NCI-H774 (cell line): ENCODE measurements at regions not wholly inside any gene's neighbourhood (a gene's known extent, or its start where the extent isn't known, plus 50 kb on each side); places are given as distances from the start of the nearest gene placed in this dataset.
"Not testable (repeated sequence)": the region's sequence is repeated elsewhere in the genome, so short reads cannot be mapped to it uniquely, and the experiment has no call there.

Experiments used
- DNase-seq: peaks from one replicate; lab custom pipeline; 2025; lab: John Stamatoyannopoulos, UW

DNA sequence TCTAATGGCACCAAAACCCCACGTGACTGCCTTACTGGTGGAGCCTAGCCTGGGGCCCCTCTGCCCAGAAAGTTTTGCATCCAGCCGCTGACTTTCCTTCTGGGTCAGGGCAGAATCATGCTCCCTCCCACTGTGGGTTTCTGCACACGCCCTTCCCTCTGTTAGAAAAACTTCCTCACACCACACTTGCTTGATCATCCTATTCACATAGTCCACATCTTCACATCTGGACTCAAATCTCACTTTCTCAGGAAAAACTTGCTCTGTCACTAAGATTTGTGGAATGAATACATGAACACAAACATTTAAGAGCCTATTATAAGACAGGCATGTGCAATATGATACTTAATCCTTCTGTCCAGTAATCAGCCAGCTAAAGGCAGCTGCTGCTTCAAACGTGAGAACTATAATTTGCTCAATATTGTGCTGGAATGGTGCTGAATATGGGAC is 274.7 kb downstream of the RND3 start:
- no peak for DNase-seq

DNA sequence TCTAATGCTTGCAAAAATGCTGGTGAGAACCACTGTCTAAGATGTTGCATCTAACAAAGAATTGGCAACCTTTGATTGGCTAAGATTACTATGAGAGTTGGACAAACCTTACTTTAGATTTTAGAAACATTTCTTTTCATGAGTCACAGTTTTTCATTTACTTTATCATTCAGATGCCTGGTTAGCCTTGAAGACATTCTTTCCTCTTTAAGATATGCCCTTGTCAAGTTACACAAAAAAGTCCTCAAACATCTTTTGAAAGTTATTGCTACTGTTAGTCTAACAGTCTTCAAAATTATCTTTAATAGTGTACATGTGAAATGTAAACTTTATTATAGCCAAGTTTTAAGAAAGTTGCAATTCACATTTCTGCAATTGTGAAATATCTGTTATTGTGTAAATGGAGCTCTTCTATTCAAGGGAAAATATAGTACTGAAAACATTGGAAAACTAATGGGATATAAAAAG is 276.3 kb downstream of the RND3 start:
- DNase-seq, result no peak

DNA sequence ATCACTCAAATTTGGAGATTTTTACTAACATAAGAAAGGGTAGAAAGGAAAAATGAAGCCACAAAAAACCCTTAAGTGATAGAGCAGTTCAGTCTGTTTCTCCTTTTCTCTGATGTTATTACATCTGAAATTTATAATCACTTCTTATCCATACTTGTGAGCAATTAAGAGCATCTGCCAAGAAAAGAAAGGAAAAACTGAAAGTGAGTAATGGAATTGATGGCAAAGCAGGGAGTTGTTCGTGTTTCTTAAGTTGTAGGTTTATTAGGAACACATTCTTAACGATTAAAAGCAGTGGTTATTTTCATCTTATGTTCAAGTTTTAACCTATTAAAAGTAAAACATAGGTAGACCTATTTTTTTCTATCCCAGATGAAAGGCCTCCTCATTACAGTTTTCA is 277.7 kb downstream of the RND3 start:
- DNase-seq, result no peak

DNA sequence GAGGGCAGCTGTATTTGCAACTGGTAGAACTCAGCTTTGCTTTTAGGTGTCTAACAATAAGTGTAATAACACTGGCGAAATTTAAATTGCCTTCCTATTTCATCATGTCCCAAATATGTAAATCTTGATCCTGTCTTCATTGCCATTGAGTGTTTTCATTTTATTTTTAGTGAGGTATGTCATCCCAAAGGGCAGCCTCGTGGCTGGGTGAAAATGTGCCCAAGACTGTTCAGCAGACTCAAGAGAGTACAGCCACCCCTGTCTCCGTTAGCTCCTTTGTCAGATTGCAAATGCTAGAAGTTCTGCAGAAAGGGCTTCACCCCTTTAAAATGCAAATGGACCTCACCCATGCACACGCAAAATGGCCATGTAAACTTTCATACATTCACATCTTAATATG is 278.8 kb downstream of the RND3 start:
- DNase-seq, result no peak

DNA sequence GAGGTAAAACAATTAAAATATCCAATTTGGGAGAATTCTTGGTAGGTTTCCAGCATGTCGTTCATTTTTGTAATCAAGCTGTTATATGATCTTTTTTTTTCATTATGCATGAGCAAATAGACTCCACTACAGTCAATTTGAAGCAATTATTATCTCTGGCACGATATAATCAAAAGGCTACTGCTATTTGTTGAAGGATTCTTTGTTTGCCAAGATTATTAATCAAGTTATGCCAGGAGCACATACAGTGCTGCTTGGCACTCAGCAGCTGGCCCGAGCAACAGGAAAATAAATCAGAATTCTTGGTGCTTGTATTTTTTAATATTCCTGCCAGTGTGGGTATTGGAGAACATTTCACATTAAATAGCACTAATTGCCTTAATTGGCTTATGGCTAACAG is 279.5 kb downstream of the RND3 start:
- peak; percentile 41 for DNase-seq

DNA sequence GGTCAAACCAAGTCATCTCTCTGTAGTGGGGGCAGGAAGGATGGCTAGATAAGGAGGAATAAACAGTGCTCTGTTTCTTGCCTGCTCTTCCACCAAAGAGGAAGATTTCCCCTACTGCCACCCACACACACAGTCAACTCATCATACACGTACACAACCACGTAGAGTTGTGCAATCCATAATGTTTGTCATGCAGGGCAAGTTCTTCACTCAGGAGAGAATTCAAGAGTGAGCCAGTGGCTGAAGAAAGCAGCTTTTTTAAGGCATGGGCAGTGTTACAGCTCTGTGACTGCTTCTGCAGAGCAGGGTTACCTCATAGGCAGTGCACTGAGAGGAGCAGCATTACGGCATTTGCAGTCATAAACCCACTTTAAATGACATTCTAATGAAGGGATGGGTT is 283.0 kb downstream of the RND3 start:
- DNase-seq, result no peak

DNA sequence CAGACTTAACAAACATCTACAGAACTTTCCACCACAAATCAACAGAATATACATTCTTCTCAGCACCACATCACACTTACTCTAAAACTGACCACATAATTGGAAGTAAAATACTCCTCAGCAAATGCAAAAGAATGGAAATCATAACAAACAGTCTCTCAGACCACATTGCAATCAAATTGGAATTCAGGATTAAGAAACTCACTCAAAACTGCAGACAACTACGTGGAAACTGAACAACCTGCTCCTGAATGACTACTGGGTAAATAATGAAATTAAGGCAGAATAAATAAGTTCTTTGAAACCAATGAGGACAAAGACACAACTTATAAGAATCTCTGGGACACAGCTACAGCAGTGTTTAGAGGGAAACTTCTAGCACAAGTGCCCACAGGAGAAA is 292.7 kb downstream of the RND3 start:
- not testable (repeated sequence) for DNase-seq

DNA sequence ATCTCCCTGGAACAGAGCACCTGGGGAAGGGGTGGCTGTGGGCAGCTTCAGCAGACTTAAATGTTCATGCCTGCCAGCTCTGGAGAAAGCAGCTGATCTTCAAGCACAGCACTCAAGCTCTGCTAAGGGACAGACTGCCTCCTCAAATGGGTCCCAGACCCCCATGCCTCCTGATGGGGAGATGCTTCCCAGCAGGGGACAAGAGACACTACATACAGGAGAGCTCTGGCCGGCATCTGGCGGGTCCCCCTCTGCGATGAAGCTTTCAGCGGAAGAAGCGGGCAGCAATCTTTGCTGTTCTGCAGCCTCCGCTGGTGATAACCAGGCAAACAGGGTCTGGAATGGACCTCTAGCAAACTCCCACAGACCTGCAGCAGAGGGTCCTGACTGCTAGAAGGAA is 294.8 kb downstream of the RND3 start:
- DNase-seq, result no peak

DNA sequence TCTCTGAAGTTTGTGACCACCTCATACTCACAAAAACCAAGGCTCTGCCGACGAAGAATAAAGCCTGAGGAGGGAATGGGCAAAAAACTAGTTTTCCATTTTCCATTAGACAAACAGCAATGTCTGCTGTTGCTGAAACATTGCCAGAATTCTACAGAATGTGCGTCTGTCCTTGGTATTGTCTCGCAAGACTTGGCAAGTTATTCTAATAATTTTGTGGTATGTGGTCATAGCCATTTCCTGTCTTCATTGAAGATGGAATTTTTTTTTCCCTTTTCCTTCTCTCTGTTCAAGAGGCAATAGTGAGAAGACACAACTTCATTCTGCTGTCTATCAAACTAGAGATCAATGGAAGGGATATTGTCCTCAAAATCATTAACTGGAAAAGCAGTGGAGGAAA is 296.1 kb downstream of the RND3 start:
- no peak for DNase-seq

DNA sequence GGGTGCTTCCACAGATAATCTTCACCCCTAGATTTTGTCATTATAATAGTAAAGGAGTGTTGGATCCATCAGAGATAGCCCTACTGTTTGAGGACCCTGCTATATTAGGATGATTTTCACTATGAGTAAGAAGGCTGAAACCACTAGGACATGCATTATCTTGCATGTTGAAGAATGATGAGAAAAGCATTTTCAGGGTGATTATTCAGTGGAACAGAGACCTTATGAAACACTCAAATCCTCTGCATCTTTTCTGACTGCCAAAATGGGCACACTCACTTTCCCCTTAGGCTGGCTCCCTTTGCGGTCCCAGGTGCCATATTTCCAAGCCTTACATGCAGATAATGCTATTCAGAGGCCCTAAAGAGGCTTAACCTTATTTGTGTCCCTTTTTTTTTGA is 296.9 kb downstream of the RND3 start:
- no peak for DNase-seq

DNA sequence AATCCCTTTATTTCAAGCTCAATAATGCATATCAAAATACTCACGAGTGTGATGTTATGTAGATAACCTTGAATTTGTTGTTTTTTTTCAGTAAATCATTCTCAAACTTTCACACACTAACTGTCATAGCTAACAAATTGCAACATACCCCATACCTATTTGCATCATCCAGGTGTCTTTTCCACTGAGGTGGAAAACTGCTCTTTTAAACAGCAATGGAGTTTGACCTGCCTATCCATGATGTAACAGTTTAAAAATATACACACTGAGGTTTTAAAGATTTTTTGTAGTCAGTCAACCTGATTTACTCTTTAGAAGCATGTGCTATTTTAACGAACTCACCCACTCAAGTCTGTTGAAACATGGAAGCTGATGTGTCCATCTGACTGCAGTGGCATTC is 298.7 kb downstream of the RND3 start:
- DNase-seq, result no peak

DNA sequence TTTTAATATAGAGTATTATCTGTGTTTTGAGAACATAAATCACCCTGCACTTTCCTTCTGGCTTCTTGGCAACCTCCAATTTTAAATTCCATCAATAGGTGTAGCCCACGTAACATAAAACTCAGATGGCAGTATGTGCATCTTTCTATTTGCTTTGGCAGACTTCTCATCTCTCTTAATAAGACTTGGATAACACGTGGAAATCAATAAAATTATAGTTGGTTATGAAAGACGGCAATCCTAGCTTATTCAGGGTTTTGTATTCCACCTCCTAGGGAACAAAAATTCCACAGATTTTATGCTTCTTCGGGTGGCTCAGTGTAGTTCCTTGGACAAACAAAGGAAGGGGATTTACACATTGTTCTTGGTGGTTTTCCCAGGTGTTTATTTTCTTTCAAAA is 299.3 kb downstream of the RND3 start:
- no peak for DNase-seq

DNA sequence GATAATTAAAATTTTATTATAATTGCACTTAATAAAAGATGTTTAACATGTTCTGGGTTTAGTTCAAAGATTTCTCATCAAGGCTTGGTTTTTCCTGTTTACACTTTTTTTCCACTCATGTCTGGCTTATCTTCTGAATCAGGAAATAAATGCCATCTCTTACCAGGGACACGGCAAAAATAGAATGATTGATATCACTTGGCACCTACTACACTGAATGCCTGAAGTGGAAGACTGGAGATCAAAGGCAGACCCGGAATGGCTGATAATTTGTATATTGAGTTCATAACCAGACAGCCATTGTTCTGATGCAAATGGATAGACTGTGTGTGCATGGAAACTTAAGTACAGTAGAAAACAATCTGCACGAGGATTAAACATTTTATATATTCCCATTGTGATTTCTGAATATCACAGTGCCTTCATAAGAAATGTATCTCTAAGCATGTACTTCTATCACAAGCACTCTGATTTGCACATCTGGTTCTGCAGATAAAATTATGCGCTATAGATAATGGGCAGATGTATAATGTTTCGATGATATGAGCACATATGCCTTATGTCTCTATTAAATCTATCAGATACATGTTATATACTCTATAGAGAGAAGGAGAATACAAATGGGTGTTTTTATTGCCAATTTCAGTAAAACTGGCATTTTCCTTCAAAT is 304.8 kb downstream of the RND3 start:
- no peak for DNase-seq

DNA sequence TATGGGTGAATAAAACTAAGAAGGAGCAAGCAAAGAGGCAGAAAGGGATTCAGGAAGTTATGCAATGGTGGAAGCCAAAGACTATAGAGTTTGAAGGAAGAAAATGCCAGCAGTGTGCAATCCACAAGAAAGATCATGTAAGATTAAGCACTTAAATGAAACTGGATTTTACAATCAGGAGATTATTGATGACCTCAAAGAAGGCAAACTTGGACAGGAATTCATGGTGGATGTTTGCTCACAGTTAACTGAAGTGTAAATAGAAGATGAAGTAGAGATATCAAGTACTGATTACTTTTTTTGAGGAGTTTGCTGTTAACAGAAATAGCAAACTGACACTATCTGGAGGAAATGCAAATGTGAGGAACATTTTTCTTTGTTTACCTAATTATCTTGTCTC is 308.9 kb downstream of the RND3 start:
- no peak for DNase-seq

DNA sequence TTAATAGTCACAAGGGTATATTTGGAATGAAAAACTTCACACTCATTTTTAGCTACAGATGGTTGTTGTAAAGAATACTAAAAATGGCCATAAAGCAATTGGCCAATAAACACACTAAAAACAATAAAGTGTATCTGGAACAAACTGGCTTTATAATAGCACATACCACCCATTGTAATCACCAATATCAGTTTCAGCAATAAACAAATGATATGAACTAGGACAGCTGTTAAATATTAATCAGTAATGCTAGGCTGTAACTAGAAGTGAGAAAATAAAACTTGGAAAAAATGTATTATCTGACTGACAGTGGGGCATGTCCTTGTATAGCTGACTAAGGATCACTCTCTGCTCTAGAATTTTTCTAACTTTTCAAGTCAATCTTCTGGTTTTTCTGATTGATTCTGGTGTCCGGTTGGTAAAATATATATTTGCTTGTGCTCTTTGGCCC is 312.5 kb downstream of the RND3 start:
- DNase-seq, result no peak

DNA sequence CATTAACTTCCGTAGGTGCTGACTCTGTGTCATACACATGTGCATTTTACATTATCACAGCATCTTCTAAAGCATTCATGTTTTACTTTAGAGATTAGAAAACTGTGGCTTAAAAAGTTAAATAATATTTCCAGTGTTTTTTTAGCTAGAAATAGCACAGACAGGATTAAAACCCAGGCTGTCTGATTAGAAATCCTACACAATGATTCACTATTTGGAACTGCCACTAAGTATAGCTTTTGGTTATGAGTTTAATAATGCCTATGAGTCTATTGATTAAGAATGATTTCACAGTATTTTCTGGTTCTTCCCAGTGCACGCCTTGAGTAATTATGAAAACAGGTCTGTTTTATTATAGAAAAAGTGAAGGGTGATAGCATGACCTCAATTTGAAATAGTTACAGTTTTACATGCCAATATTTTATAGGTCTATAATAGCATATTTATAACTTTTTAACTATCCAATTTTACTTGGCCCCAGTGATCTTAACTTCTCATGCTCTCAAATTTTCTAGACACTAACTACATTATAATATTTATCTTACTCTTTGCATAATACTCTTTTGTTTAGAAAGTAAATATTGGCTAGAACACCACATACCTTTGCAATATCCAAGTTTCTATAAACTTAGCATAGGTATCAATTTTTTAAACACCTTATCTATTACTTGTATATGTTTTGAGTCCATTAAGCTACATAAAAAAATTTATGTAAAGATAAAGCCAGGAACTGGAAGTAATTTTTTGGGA is 313.2 kb downstream of the RND3 start:
- DNase-seq, result no peak

DNA sequence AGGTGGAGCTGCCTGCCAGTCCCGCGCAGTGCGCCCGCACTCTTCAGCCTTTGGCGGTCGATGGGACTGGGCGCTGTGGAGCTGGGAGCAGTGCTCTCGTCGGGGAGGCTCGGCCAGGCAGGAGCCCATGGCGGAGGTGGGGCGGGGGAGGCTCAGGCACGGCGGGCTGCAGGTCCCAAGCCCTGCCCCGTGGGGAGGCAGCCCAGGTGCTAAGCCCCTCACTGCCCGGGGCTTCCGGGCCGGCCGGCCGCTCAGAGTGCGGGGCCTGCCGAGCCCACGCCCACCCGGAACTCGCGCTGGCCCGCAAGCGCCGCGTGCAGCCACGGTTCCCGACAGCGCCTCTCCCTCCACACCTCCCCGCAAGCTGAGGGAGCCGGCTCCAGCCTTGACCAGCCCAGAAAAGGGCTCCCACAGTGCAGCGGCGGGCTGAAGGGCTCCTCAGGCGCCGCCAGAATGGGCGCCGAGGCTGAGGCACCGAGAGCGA is 316.4 kb downstream of the RND3 start:
- no peak for DNase-seq

DNA sequence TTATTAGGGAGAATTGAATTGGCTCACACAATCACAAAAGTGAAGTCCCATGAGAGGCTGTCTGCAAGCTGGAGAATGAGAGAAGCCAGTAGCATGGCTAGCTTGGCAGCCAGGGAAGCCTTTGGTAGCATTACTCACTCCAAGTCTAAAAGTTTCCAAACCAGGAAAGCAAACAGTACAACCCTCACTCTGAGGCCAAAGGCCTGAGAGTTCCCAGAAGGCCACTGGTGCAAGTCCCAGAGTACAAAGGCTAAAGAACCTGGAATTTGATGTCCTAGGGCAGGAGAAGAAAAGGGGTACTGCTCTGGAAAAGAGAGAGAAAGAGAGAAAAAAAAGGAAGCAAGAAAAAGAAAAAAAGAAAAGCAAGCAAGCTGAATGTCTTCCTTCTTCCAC is 318.2 kb downstream of the RND3 start:
- DNase-seq, result no peak

DNA sequence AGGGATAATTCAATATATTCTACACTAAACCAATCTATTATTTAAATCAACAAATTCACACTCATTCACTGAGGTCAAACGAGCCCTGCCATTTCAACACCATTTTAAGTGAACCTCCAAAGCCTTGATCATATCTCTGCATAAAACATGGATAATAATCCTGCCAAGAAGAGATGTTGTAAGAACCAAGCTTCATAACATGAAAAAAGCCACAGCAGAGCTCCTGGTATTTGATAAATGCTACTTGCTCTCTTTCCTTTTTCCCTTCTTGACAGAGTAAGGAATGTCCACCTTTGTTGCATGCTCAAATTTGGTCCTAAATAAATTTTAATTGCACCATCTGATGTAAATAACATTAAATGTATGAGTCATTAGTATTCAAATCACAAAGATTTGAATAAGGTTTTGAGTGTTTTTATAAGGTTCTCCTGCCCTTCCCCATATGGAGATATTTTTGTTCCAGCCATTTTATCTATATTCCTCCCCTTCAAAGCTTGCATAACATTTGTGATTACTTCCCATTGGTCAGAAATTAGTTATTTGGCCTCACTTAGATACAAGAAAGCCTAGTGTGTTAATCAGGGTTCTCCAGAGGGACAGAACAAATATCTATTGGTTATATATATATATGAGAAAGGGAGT is 318.8 kb downstream of the RND3 start:
- DNase-seq, result no peak

DNA sequence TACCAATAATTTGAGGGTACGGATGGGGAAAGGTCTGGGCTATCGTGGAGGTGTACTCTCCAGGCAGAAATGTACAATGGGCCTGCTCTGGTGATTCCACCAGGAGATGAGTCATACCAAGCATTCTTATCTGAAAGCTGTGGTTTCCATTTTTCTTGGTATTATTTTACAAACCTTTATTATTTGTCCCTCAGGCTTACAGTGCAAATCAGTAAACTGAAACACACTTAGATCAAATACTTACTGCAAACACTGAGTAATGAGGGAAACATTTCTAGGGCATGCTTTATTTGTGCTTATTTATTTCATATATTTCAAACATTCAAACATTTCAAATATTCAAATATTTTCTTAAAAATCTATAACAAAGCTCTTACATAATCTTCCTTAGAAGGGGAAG is 319.8 kb downstream of the RND3 start:
- DNase-seq, result no peak

DNA sequence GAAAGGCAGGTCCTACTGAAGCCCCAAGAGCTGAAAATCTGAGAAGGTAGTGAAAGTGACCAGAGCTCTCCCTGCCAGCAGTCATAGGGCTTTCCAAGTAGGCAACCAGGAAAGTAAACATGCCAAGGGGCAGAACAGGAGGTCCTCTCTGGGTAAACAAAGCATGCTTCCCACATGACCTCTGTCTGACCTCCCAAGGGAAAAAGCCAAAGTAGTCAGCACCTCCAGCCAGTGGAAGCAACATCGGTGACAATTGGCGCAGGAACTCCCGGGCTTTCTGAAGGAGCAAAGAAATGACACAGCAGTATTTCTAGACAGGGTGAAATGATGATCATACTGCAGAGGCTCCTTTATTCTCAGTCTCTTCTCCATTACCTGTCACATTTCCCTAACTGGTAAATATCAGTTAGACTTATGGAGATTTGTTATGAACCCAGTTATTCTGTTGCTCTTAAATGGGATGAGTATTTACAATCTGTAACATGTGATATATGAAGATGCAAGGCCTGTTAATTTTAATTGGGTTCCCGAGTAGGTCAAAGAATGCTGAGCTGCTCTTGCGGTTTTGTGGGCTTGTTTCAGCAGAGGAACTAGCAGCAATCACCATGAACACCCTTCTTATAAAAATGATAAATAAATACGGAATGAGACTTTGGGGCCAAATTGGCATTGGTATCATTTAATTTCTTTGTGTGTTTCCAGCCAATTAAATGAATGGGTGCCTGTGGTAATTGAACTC is 321.0 kb downstream of the RND3 start:
- no peak for DNase-seq

DNA sequence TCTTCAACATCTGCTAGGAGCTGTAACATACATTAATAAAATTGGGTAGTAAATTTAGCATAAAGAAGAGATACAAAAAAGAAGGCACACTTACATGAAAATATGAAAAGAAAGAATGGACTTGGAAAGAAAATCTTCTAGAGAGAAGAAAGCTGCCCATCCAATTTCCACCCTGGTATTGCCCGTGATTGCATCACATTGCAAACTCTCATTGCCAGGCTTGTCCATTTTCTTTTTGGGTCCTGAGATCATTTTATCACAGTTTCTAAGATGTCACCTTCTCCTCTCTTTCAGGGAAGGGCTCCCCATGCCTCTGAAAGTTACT is 321.5 kb downstream of the RND3 start:
- no peak for DNase-seq

DNA sequence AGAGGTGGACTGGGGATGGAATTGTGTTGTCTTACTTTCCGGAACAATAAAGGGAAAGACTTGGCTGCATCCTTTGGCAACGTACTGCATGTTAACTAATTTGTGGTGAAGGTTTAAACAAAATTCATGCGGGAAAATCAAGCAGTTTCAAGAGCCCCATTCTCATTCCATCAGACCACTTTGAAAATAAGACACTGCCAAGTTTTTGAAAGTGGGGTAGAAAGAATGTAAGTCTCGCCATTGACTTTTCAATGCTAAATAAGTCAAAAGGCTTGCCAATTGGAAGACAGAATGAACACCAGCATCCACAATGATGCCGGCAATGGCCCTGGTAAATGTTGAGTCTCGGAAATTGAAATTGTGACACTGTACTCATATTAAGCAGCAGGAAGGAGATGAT is 322.0 kb downstream of the RND3 start:
- DNase-seq, result no peak
